ENCODE measurements at regions not wholly inside any gene's neighbourhood (a gene's known extent, or its start where the extent isn't known, plus 50 kb on each side); places are given as distances from the start of the nearest gene placed in this dataset.

GRCh38 chr12:75960954-75961661 lies 70.5 kb downstream of the PHLDA1 start:
- TF ChIP-seq POLR2A (IDR thresholded peaks at IDR 0.05) (no peak), CTCF (IDR thresholded peaks at IDR 0.05) (no peak)

Measured in prostate gland (tissue), 2 donors.